OCI-LY1 (cell line): ENCODE measurements at regions not wholly inside any gene's neighbourhood (a gene's known extent, or its start where the extent isn't known, plus 50 kb on each side); places are given as distances from the start of the nearest gene placed in this dataset.

Experiments used
- CTCF ChIP-seq: fragments of 200-600 bp; sonication (generic), shearing (Covaris generic); IDR thresholded peaks from 2 replicates; pipeline ENCODE4 v1.5.1; 2017; ENCODE audit warnings: mild to moderate bottlenecking, antibody characterized with exemption, low read length, moderate library complexity, mixed read lengths
- EZH2 ChIP-seq: fragments of 200-600 bp; sonication (generic), shearing (Covaris generic); IDR thresholded peaks from 2 replicates; pipeline ENCODE4 v1.8.0; 2017; ENCODE audit warnings: borderline replicate concordance, mixed run types, mild to moderate bottlenecking, antibody characterized with exemption, low read length, moderate library complexity, mixed read lengths

GRCh38 chr15:36050899-36051298 lies 504.9 kb upstream of the DPH6 start:
- TF ChIP-seq CTCF (no peak), EZH2 (no peak)
